ENCODE measurements at regions not wholly inside any gene's neighbourhood (a gene's known extent, or its start where the extent isn't known, plus 50 kb on each side); places are given as distances from the start of the nearest gene placed in this dataset.

- no peak for TF ChIP-seq TAF1 (CRISPR knock-in tag; IDR thresholded peaks at IDR 0.05)
- no peak for TF ChIP-seq KDM5A (IDR thresholded peaks at IDR 0.05; ENCODE audit: borderline replicate concordance, low read length)
- no peak for TF ChIP-seq CTCF (CRISPR knock-in tag; IDR thresholded peaks at IDR 0.05)
- TF ChIP-seq ZNF546 (CRISPR knock-in tag; conservative IDR thresholded peaks at IDR 0.05), result no peak
Observed at GRCh38 chr4:86487738-86488348, 106.3 kb upstream of the PTPN13 start.
